HG03469 (cell line): ENCODE measurements at regions not wholly inside any gene's neighbourhood (a gene's known extent, or its start where the extent isn't known, plus 50 kb on each side); places are given as distances from the start of the nearest gene placed in this dataset.

Source experiments
- ATAC-seq: cut with Tn5 transposase; IDR thresholded peaks from one replicate; pipeline ENCODE4 v1.9.1; 2021; ENCODE audit warnings: mild to moderate bottlenecking, moderate library complexity, moderate number of reproducible peaks; ENCODE audit not compliant: unreplicated experiment

- ATAC-seq = no peak
These were observed 67.9 kb upstream of the CHL1 start for GRCh38 chr3:128515-129172.

DNA sequence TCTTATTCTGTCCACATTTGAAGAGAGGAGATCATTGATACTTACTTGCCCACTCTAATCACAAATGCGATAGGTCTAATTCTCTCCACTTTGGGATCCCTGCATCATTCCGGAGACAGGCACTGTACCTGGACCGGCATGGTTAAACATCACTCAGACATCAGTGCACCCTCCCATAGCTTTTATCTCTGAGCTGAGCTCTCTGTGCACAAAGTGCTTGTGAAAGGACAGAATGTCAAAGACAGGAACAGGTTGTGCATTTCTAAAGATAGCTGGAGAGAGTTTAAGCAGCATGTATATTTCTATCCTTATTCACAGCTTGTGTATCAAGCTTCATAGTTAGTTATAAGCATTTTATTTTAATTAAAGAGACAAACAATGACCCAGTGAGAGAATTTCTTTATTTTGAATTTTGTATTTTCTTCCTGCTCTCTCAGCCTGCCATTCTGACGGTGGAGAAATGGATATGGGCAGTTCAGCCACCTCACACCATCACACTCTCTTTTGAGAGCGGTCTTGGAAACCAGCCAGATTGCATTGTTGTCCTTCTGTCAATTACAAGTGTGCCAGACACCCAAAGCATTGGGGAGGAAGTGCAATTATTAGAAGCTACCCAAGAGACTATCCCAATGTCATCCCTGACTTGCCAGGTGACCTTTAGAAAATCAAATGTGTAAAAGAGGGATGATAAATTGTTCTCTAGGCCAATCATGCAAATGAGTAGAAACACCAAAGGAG lies 65.2 kb upstream of the CHL1 start:
- ATAC-seq = no peak

- no peak for ATAC-seq
These were observed 64.2 kb upstream of the CHL1 start for GRCh38 chr3:132378-132777.

- ATAC-seq = no peak
These were observed 63.7 kb upstream of the CHL1 start for GRCh38 chr3:132904-133303.

DNA sequence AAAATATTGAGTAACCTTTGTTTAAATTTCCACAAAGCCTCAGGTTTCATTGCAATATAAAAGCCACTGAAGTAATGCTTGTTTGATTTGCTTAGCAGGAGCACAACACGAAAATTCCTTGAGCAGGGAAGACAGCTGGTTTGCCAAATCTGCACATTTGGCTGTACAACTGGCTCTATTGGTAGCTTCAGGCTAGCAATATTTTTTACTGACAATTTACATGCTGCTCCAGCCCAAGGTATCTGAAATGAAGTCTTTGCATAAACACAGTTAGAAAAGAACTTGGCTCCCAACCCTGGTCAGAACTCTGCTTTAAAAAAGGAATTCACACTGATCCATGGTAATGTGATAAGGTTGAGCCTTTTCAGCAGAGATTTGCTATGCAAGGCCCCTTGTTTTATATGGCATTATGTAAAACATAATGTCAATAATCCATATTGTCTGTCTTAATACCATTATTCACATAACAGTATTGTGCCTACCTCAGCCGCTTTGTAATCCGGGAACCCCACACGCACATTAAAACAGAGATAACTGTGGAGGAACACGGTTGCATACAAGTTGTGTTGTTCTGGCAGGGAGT lies 55.7 kb upstream of the CHL1 start:
- no peak for ATAC-seq
